HG03097 (cell line): ENCODE measurements at regions not wholly inside any gene's neighbourhood (a gene's known extent, or its start where the extent isn't known, plus 50 kb on each side); places are given as distances from the start of the nearest gene placed in this dataset.
"Not testable (repeated sequence)": the region's sequence is repeated elsewhere in the genome, so short reads cannot be mapped to it uniquely, and the experiment has no call there.

Experiments
- ATAC-seq: cut with Tn5 transposase; IDR thresholded peaks from one replicate; pipeline ENCODE4 v1.9.1; 2021; ENCODE audit not compliant: unreplicated experiment, low FRiP score

DNA sequence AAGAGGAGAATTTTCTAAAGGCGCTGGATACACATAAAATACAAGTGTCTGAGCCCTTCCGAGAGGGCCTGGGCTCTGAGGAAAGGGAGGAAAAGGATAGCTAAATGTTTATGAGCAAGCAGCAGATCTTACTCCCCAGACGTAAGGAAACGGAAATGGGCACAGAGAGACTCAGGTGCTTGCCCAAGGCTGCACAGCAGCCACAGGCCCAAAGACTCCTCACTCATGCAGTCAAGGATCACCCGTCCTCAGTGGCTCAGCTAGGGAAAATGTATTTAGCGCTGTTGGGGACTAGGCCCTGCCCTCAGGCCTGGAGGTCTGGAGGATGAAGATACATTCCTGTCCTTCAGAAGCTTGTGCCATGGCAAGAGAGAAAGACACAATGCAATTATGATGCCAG is 107.2 kb upstream of the SYT13 start:
- no peak for ATAC-seq

DNA sequence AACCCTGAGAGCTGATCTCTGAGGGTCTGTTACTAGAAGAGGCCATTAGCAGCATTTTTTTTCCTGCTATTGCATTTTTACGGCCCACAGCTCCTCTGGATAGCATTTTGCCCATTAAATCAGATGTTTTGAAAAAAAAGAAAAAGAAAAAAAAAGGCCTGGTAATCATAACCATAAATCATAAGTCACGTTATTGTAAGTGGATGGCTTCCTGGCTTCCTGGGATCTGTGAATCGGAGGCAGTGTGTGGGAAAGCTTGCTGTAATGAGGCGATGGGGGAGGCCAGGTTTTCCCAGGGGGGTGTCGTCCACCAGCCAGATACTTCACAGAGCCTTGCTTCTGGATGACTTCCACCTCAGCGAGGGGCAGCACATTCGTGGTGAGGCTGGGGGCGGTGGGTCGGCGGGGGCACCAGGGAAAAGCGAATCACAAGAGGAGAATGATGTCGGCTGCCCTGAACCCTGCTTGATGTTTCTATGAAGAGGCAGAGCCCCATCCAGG is 106.5 kb upstream of the SYT13 start:
- no peak for ATAC-seq

DNA sequence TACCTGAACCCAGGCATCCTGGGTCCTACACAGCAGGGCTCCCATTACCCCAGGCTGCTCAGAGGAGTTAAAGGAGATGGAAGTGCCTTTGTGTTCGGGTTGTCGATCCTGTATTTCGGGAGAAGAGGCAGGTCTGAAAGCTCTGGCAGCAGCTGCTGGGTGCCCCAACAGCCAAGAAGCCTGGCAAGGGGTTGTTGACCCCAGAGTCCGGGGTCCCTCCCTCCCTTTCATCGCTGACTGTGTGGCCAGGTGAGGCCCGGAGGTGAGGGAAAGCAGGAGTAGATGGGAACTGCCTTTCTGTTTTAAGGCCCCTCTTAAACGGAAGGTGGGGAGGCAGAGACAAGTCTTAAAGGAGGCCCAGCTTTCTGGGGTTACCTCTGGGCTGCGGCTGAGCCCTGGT is 106.0 kb upstream of the SYT13 start:
- ATAC-seq: no peak

DNA sequence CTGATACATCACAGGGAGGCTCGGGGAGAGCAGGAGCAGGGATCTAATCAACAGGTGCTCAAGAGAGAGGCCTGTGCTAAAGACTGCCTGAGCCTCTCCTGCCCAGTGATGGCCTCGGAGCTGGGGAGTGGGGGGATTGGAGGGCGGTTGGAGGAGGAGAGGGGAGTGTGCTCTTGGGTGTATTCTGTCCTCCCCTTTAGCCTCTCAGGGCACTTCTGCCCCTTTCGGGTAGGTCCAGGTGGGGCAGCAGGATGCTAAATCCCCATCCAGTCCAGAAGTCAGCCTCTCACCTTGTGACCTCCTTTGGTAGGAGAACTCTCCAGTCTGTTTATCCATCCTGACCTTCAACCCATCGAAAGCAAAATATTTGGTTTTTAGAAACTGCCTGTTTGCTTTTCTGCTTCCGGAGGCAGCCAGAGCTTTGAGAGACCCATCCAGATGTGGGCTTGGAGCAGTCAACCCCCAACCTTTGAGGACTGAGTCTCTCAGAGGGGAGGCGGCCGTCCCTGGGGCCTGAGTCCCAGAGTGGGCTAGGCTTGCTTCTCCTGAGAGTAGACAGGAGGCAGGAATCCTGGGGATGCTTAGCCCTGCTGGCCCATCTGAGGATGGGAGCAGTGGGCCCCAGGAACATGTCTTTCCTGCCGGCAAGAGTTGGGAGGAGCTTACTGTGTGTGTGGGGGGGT is 105.2 kb upstream of the SYT13 start:
- ATAC-seq: no peak

DNA sequence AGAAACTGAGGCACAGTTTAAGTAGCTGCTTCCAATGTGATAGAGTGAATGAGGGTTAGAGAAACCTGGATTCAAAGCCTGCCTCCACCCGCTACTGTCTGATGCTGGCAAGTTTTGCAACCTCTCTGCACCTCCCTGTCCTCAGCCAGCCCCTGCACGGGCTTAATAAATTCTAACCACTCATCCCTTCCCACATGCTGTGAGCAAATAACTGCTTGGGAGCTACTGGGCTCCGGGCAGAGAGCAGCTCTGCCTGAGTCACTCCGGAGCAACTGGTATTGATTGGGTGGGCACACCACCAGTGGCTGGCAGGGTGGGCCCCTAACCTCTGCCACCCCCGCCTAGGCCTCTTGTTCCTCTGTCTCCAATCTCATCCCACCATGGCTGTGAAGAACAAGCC is 104.3 kb upstream of the SYT13 start:
- no peak for ATAC-seq

DNA sequence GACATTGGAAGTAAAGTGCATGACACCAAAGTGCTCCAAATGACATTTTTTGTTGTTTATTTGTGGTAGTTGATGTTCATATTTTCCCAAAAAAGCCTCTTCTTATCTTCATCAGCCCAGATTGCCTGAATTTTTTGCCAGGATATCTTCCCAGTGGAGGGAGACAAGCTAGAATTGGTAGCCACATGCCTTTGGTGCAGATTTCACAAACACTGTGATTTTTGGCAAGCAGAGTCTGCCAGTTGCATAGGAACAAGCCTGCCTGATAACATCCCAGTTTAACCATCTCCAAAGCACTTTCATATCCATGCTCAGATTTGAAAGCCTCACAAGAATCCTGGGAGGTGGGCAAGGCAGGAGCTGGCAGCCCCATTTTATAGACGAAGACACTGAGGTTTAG is 102.3 kb upstream of the SYT13 start:
- no peak for ATAC-seq

DNA sequence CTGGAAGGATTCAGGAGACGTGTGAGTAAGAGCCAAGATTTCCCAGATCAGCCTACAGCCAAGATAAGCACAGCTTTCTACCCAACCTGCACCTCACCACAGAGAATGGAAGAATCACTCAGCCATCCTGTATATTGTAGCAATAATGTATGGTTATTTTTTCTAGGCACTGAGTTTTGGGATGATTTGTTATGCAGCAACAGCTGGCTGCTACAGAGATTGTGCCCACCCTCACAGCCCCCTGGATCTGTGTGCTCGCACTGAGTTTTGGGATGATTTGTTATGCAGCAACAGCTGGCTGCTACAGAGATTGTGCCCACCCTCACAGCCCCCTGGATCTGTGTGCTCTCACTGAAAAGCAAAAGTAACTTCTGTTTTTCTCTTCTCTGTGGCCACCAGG is 101.7 kb upstream of the SYT13 start:
- not testable (repeated sequence) for ATAC-seq

DNA sequence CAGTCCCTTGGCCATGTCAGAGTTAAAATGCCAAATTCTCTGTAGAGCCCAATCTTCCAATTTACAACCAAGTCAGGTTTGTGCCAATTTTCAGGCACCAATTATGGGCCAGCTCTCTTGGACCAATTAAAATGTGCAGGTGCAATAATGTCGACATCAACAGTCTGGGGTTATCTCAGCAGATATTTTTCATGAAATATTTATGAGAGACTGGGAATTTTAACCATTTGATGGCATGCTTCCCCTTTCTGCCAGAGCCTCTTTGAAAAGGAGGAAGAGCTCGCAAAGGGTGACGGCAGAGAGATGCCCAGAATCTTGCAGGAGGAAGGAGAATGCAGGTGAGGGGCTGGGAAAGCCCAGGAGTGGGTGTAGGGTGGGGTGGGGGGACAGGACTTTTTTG is 100.8 kb upstream of the SYT13 start:
- ATAC-seq: no peak

DNA sequence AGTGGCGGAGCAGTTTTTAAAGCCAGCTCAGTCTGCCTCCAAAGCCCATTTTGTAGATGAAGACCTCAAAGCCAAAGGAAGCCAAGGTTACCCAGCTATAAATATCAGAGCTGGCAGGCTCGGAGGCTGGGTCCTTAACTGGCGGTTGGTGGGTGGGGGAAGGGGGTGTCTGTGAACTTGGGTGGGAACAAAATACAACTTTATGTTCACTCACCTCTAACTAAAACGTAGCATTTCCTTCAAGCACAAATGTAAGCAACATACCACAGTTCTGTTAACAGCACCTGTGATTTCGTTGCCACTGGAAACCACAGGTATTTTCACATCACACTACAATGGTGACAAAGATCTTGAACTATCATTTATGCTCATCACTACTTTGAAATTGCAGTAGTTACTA is 99.7 kb upstream of the SYT13 start:
- no peak for ATAC-seq

DNA sequence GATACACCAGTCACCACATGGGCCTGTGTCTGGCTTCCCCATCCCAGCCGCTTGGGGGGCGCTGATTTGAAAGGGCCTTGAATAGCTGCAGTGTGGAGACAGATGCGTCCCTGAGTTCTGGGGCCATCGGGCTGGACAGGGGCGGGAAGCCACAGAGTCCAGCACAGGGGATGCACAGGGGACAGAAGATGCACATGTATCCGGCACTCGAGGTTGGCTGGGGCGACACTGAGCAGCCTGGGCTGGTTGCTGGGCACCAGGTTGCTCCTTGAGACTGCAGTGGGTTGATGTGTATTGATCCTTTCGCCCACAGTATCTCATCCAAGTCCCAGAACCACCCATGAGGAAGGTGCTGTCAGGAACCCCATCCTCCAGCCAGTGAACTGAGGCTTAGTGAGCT is 99.3 kb upstream of the SYT13 start:
- no peak for ATAC-seq

DNA sequence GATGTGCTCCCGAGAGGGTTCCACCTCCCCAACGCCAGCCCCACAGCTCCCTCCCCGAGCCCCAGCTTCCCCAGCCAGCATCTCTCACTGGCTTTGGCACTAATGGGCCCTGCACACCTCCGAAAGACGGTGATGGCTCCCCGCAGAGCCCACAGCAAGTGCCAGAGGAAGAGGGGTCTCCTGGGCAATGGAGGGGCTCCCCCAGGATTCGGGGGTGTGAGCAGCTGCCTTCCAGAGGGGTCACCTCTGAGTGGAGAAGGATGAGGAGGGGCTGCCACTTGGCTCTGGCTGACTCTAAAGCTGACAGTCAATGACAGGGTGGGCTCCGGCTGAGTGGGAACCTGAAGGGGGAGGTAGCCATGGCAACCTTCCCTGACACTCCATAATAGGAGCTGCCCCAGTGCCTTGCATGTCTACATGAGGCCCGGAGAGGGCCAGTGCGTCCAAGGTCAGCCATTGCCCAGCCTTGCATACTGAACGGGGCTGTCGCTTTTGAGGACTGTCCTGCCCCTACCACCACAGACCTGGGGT is 98.6 kb upstream of the SYT13 start:
- ATAC-seq: no peak

DNA sequence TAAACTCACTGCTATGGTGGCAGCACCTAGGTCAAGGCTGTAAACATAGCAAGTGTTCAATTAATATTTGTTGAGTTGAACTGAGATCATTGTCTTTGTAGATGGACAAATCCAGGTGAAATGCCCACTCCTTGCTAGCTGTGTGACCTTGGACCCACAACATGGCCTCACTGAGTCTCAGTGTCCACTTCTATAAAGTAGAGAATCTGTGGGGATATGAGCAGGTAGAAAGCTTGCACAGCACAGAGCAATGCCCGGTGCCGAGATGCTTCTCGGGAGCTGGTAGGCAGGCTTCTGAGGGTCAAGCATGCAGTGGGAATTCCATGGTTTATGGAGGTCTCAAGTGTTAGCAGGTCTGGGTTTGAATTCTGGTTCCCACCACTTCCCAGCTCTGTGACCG is 97.9 kb upstream of the SYT13 start:
- ATAC-seq: no peak

DNA sequence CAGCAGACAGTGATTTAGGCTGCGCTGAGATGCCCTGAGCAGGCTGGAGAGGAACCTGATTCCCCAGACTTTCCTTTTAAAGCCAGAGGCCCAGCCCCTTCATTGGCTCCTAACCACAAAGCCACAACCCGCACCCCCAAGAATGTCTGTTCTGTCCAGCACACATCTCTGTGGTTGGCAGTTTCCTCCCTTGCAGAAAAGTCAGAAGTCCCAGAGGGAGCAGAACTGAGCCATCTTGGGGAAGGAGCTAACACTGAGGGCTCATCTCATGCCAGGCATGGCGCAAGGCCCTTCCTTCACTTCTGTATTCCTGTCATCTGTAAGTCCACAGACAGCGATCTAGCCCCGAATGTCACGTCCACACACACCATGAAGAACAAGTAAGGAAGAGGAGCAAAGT is 97.1 kb upstream of the SYT13 start:
- ATAC-seq: no peak

DNA sequence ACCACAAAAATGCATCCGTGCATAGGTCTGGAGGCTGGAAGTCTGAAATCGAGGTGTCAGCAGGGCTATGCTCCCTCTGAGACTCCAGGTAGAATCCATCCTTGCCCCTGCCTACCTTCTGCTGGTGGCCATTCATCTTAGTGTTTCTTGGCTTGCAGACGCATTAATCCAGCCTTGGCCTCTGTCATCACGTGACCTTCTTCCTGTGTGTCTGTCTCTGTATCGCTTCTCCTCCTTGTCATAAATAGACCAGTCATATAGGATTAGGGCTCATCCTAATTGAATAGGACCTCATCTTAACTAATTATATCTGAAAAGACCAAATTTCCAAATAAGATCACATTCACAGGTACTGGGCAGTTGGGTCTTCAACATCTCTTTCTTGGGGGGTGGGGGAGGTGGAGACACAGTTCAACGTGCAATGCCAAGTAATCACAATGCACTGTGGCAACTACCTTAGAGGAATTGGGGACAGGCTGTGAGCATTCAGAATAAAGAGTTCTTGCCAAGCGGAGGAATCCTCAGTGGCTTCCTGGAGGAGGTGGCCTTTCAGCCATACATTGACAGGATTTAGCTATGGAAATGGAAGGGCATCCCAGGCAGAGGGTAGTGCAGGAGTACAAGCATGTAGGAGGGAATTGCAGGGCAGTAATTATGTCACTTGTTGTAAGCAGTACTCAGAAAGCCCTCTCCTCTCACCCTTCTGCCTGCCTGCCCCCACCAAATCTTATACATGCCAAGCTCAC is 96.2 kb upstream of the SYT13 start:
- ATAC-seq: no peak

DNA sequence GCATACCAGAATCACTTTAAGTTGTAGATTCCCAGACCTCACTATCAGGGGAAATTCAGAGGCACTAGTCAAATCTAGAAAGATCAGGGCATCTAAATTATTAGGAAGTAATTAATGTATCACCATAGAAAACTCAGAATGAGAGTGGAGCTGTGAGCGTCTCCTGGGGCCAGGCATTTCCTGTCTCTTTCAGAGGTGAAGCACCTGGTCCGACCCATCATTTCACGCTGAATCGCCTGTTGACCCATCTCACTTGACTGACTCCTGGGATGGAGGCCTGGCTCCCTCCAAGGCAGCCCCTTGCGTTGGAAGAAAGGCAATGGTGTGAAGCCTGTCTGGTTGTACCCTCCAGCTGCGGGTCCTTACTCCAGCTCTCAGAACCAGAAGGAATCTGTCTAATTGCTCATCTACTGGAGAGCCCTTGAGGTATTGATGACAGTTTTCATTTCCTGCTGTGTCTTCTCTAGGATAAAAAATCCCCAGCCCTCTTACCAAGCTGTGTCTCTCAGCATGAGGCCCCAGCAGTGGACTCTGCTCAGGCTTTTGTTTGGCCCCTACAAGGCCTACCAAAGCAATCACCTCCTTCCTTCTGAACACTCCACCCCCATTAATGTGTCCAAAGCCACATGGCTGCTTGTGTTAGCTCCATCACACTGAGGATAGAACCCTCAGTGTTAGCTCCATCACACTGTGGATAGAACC is 93.2 kb upstream of the SYT13 start:
- no peak for ATAC-seq

DNA sequence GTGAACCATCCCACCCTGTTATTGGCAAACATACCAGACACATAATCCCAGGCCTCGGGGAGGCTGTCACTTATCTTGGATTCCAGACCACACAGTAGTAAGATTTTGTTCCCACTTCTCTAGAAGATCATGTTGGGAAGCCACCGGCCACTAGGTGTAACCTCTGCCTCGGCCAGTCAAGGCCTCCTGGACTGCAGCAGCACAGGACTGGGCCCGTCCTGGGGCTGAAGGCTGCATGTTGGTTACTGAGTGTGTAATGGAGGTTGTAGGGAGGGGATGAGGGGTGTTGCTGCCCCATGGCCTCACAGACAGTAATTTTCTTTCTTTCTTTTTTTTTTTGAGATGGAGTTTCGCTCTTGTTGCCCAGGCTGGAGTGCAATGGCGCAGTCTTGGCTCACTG is 92.4 kb upstream of the SYT13 start:
- no peak for ATAC-seq

DNA sequence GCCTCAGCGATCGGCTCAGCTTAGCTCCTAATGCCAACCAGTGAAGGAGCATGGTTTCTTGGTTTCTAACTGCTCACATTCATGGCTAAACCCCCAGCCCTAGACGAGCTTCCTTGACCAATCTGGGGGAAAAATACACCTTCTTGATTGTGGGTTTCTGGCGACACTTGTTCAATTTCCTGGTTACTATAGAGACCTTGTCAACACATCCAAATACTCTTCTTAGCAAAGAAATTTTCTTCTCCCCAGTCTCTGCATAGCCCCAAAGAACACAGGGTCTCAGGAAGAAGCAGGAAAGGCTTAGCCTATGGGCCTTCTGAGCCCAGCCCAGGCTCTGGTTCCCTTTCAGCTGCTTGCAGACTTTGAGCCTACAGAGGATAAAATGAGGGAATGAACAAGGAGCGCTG is 88.5 kb upstream of the SYT13 start:
- no peak for ATAC-seq

DNA sequence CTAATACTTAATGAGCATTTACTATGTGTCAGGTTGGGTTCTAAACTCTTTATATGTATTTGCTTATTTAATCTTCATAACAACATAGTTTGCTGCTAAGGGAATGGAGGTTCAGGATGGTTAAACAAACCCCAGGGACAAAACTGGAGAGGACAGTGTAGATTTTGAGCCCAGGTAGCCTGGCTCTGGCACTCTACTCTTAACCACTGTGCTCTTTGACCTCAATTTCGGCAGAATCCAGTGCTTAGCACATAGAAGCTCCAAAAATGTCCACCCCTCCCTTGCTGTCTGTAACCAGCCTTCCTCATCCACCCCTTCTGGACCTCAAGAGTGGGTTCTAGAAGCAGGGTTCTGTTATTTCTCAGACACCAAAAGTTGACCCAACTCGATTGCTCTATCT is 88.0 kb upstream of the SYT13 start:
- ATAC-seq: no peak

DNA sequence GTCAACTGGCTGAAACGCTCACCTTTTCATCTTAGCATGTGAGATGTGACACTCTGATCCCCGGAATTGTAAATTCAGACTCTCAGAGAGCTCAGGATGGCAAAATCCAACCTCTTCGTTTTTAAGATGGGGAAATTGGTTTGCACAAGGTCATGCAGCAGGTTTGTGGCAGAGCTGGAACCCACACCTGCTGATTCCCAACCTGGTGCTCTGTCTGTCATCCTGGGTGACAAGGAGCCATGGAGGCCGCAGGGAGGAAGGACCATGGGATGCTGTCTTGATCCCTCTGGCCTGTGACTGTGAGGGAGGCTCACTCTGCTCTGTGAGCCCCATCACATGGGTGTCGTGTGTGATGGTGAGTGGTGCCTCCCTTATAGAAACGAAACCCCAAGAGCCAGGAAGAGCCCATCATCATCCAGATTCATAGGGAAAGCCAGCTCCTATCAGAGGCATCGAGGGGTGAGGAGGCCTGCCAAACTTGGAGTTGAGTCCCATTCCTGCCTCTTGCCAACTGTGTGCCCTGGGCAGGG is 87.4 kb upstream of the SYT13 start:
- ATAC-seq: no peak

DNA sequence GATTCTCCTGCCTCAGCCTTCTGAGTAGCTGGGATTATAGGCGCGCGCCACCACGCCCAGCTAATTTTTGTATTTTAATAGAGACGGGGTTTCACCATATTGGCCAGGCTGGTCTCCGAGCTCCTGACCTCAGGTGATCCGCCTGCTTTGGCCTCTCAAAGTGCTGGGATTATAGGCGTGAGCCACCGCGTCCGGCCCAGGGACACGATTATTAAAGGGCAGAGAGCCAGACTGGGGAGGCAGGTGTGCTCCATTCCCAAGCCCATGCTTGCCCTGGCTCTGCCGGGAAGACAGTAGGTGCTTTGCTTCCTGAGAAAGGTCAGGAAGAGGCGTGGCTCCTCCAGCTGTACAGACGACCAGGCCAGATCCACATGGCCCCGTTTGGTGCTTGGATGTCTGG is 86.3 kb upstream of the SYT13 start:
- not testable (repeated sequence) for ATAC-seq
